ENCODE measurements at regions not wholly inside any gene's neighbourhood (a gene's known extent, or its start where the extent isn't known, plus 50 kb on each side); places are given as distances from the start of the nearest gene placed in this dataset.

- in situ Hi-C loops (cut with HindIII; ENCODE audit: low pct_unique_long_range_greater_than_20kb, low sequenced_read_pairs), result no loop called here
- DNase-seq (ENCODE audit: low read depth), result no peak
Observed at GRCh38 chr7:113825832-113826231, 93.0 kb downstream of the PPP1R3A start.

GRCh38 chr7:113824117-113824823 lies 94.5 kb downstream of the PPP1R3A start:
- in situ Hi-C loops (cut with HindIII; ENCODE audit: low pct_unique_long_range_greater_than_20kb, low sequenced_read_pairs), result no loop called here
- DNase-seq (ENCODE audit: low read depth), result no peak

GRCh38 chr7:113819474-113819873 lies 99.3 kb downstream of the PPP1R3A start:
- no peak for DNase-seq (ENCODE audit: low read depth)
- in situ Hi-C loops (cut with HindIII; ENCODE audit: low pct_unique_long_range_greater_than_20kb, low sequenced_read_pairs), result no loop called here

- in situ Hi-C loops (cut with HindIII; ENCODE audit: low pct_unique_long_range_greater_than_20kb, low sequenced_read_pairs), result no loop called here
Observed at GRCh38 chr7:113816639-113817038, 102.2 kb downstream of the PPP1R3A start.

GRCh38 chr7:113813471-113813870 lies 105.3 kb downstream of the PPP1R3A start:
- in situ Hi-C loops (cut with HindIII; ENCODE audit: low pct_unique_long_range_greater_than_20kb, low sequenced_read_pairs), result no loop called here
- no peak for DNase-seq (ENCODE audit: low read depth)

More at GRCh38 chr7:113816639-113817038, 102.2 kb downstream of the PPP1R3A start:
- DNase-seq (ENCODE audit: low read depth), result no peak

GRCh38 chr7:113812591-113813255 lies 106.1 kb downstream of the PPP1R3A start:
- DNase-seq (ENCODE audit: low read depth), result no peak
- in situ Hi-C loops (cut with HindIII; ENCODE audit: low pct_unique_long_range_greater_than_20kb, low sequenced_read_pairs), result no loop called here

- no peak for DNase-seq (ENCODE audit: low read depth)
- in situ Hi-C loops (cut with HindIII; ENCODE audit: low pct_unique_long_range_greater_than_20kb, low sequenced_read_pairs), result no loop called here
Observed at GRCh38 chr7:113810080-113810744, 108.6 kb downstream of the PPP1R3A start.

GRCh38 chr7:113809581-113809980 lies 109.2 kb downstream of the PPP1R3A start:
- DNase-seq (ENCODE audit: low read depth), result no peak
- in situ Hi-C loops (cut with HindIII; ENCODE audit: low pct_unique_long_range_greater_than_20kb, low sequenced_read_pairs), result no loop called here

GRCh38 chr7:113806633-113807327 lies 112.0 kb downstream of the PPP1R3A start:
- no peak for DNase-seq (ENCODE audit: low read depth)
- in situ Hi-C loops (cut with HindIII; ENCODE audit: low pct_unique_long_range_greater_than_20kb, low sequenced_read_pairs), result no loop called here

- in situ Hi-C loops (cut with HindIII; ENCODE audit: low pct_unique_long_range_greater_than_20kb, low sequenced_read_pairs), result no loop called here
- DNase-seq (ENCODE audit: low read depth), result no peak
Observed at GRCh38 chr7:113805976-113806375, 112.8 kb downstream of the PPP1R3A start.

- DNase-seq (ENCODE audit: low read depth), result no peak
- in situ Hi-C loops (cut with HindIII; ENCODE audit: low pct_unique_long_range_greater_than_20kb, low sequenced_read_pairs), result no loop called here
Observed at GRCh38 chr7:113804475-113805095, 114.2 kb downstream of the PPP1R3A start.

- no peak for DNase-seq (ENCODE audit: low read depth)
- in situ Hi-C loops (cut with HindIII; ENCODE audit: low pct_unique_long_range_greater_than_20kb, low sequenced_read_pairs), result no loop called here
Observed at GRCh38 chr7:113801751-113802150, 117.1 kb downstream of the PPP1R3A start.

- in situ Hi-C loops (cut with HindIII; ENCODE audit: low pct_unique_long_range_greater_than_20kb, low sequenced_read_pairs), result no loop called here
- DNase-seq (ENCODE audit: low read depth), result no peak
Observed at GRCh38 chr7:113800826-113801225, 118.0 kb downstream of the PPP1R3A start.

- in situ Hi-C loops (cut with HindIII; ENCODE audit: low pct_unique_long_range_greater_than_20kb, low sequenced_read_pairs), result no loop called here
- DNase-seq (ENCODE audit: low read depth), result no peak
Observed at GRCh38 chr7:113799896-113800295, 118.9 kb downstream of the PPP1R3A start.

- DNase-seq (ENCODE audit: low read depth), result no peak
- in situ Hi-C loops (cut with HindIII; ENCODE audit: low pct_unique_long_range_greater_than_20kb, low sequenced_read_pairs), result no loop called here
Observed at GRCh38 chr7:113797420-113798010, 121.3 kb downstream of the PPP1R3A start.

- in situ Hi-C loops (cut with HindIII; ENCODE audit: low pct_unique_long_range_greater_than_20kb, low sequenced_read_pairs), result no loop called here
- DNase-seq (ENCODE audit: low read depth), result no peak
Observed at GRCh38 chr7:113796557-113796956, 122.3 kb downstream of the PPP1R3A start.

GRCh38 chr7:113794573-113794972 lies 124.2 kb downstream of the PPP1R3A start:
- in situ Hi-C loops (cut with HindIII; ENCODE audit: low pct_unique_long_range_greater_than_20kb, low sequenced_read_pairs), result no loop called here
- DNase-seq (ENCODE audit: low read depth), result no peak

GRCh38 chr7:113793171-113793570 lies 125.6 kb downstream of the PPP1R3A start:
- in situ Hi-C loops (cut with HindIII; ENCODE audit: low pct_unique_long_range_greater_than_20kb, low sequenced_read_pairs), result no loop called here
- no peak for DNase-seq (ENCODE audit: low read depth)
